Osteocyte (in vitro differentiated cells): ENCODE measurements at regions not wholly inside any gene's neighbourhood (a gene's known extent, or its start where the extent isn't known, plus 50 kb on each side); places are given as distances from the start of the nearest gene placed in this dataset.

ENCODE experiments used
- DNase-seq: peaks from one replicate; pipeline ENCODE4 v3.0.0; 2021; ENCODE audit warnings: mixed read lengths; ENCODE audit not compliant: unreplicated experiment; ENCODE audit errors: extremely low spot score
- H3K27ac Mint-ChIP-seq: one replicate; pipeline ENCODE4 v1.8.0; 2021; ENCODE audit warnings: mild to moderate bottlenecking, mixed read lengths; ENCODE audit not compliant: unreplicated experiment
- H3K27me3 Mint-ChIP-seq: one replicate; pipeline ENCODE4 v1.8.0; 2021; ENCODE audit warnings: mixed read lengths; ENCODE audit not compliant: unreplicated experiment
- H3K36me3 Mint-ChIP-seq: one replicate; pipeline ENCODE4 v1.8.0; 2021; ENCODE audit warnings: mixed read lengths; ENCODE audit not compliant: unreplicated experiment
- H3K4me1 Mint-ChIP-seq: one replicate; pipeline ENCODE4 v1.8.0; 2021; ENCODE audit warnings: mixed read lengths; ENCODE audit not compliant: unreplicated experiment
- H3K4me3 Mint-ChIP-seq: one replicate; pipeline ENCODE4 v1.8.0; 2021; ENCODE audit warnings: mild to moderate bottlenecking, moderate library complexity, mixed read lengths; ENCODE audit not compliant: unreplicated experiment
- H3K9me3 Mint-ChIP-seq: one replicate; pipeline ENCODE4 v1.8.0; 2021; ENCODE audit warnings: mixed read lengths; ENCODE audit not compliant: unreplicated experiment
- TF ChIP-seq, protein P1 (sequence below): fragments of 200-600 bp; sonication (generic); IDR thresholded peaks from 2 replicates; pipeline ENCODE4 v1.5.0; 2021; ENCODE audit warnings: antibody characterized with exemption, mild to moderate bottlenecking, moderate library complexity

- TF ChIP-seq, protein P1, sequence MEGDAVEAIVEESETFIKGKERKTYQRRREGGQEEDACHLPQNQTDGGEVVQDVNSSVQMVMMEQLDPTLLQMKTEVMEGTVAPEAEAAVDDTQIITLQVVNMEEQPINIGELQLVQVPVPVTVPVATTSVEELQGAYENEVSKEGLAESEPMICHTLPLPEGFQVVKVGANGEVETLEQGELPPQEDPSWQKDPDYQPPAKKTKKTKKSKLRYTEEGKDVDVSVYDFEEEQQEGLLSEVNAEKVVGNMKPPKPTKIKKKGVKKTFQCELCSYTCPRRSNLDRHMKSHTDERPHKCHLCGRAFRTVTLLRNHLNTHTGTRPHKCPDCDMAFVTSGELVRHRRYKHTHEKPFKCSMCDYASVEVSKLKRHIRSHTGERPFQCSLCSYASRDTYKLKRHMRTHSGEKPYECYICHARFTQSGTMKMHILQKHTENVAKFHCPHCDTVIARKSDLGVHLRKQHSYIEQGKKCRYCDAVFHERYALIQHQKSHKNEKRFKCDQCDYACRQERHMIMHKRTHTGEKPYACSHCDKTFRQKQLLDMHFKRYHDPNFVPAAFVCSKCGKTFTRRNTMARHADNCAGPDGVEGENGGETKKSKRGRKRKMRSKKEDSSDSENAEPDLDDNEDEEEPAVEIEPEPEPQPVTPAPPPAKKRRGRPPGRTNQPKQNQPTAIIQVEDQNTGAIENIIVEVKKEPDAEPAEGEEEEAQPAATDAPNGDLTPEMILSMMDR, result no peak
- H3K27me3 Mint-ChIP-seq, result peaks cover 11% of the 10 kb centered on the region
- H3K27ac Mint-ChIP-seq, result no peak overlapping the region
- no peaks in the 10 kb centered on the region for H3K36me3 Mint-ChIP-seq
- H3K4me3 Mint-ChIP-seq, result no peak overlapping the region
- DNase-seq, result no peak
- no peaks in the 10 kb centered on the region for H3K4me1 Mint-ChIP-seq
- H3K9me3 Mint-ChIP-seq, result no peaks in the 10 kb centered on the region
Measured at GRCh38 chr16:50457423-50457822, 88.6 kb upstream of the BRD7 start.

DNA sequence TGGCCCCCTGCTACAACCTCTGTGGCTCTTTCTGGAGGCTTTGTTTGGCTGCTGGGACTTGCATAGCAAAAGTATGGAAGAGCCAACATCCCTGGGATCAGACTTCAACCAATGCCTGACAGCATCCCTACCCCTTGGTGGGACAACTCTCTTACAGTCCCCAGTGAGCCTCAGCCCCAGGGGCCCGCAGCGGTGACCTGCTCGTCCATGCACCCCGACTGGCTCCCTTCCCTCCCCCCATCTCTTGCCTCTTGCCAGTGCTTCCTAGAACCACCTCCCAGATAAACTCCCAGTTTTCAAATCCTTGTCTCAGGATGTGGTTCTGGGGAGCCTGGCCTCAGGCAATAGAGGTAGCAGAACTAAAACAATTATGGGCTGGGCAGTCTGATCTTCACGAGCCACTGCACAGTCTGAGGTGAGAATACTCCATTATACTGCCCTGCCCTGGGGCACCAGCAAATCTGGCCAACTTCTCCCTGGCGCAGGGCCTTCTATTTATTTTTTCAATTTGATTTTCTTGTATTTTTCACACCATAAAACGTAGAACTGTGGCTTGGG lies 86.6 kb upstream of the BRD7 start:
- Mint-ChIP-seq H3K9me3 (no peaks in the 10 kb centered on the region), H3K27ac (no peak overlapping the region), H3K27me3 (peaks cover 4% of the 10 kb centered on the region), H3K36me3 (no peaks in the 10 kb centered on the region), H3K4me1 (no peaks in the 10 kb centered on the region), H3K4me3 (no peak overlapping the region)
- TF ChIP-seq, protein P1, result no peak
- DNase-seq, result no peak

DNA sequence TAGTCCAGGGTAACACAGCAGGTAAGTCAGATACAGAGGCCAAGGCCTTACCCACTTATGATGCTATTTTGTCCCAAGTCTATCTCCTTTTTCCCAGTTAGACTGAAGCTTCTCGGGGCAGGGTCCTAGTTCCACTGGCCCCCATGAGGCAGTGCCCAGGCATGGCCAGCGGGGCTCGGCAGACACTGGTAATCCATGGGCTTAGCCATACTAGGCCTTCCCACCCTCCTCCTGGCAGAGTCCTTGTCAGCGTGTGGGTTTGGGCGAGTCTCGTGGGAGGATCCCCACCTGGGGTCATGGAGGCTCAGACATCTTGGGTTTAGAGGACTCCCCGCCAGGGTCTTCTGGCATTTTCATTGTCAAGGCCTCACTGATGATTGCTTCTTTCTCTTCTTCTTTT lies 84.7 kb upstream of the BRD7 start:
- Mint-ChIP-seq H3K27me3 (no peaks in the 10 kb centered on the region), H3K9me3 (no peaks in the 10 kb centered on the region), H3K4me3 (no peak overlapping the region), H3K4me1 (no peaks in the 10 kb centered on the region), H3K36me3 (no peaks in the 10 kb centered on the region), H3K27ac (no peak overlapping the region)
- DNase-seq, result no peak
- TF ChIP-seq, protein P1, result no peak

- no peaks in the 10 kb centered on the region for H3K36me3 Mint-ChIP-seq
- no peak for DNase-seq
Measured at GRCh38 chr16:50451951-50452508, 83.2 kb upstream of the BRD7 start.

DNA sequence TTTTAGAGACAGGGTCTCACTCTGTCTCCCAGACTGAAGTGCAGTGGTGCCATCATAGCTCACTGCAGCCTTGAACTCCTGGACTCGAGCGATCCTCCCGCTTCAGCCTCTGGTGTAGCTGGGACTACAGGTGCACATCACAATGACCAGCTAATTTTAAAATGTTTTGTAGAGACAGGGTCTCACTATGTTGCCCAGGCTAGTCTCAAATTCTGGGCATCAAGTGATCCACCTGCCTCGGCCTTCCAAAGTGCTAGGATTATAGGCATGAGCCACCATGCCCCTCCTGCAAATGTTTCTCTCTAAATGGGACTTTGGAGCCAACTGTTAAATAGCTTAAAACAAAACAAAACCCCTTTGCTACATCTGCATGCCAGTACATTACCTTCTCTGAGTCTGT lies 82.2 kb upstream of the BRD7 start:
- Mint-ChIP-seq H3K4me1 (no peaks in the 10 kb centered on the region), H3K27me3 (peaks cover 16% of the 10 kb centered on the region), H3K4me3 (no peak overlapping the region), H3K9me3 (no peaks in the 10 kb centered on the region), H3K36me3 (no peaks in the 10 kb centered on the region), H3K27ac (no peak overlapping the region)
- TF ChIP-seq, protein P1, result no peak
- DNase-seq, result no peak

More at GRCh38 chr16:50451951-50452508, 83.2 kb upstream of the BRD7 start:
- Mint-ChIP-seq H3K9me3 (no peaks in the 10 kb centered on the region), H3K27me3 (peaks cover 8% of the 10 kb centered on the region), H3K4me3 (no peak overlapping the region), H3K27ac (no peak overlapping the region), H3K4me1 (no peaks in the 10 kb centered on the region)
- TF ChIP-seq, protein P1, result no peak
